KOPT-K1 (cell line): ENCODE measurements at regions not wholly inside any gene's neighbourhood (a gene's known extent, or its start where the extent isn't known, plus 50 kb on each side); places are given as distances from the start of the nearest gene placed in this dataset.

Experiments used
- H3K27ac ChIP-seq: fragments of 200-600 bp; sonication (generic); 2 replicates; pipeline ENCODE4 v1.5.1; 2016; ENCODE audit warnings: antibody characterized with exemption, mild to moderate bottlenecking, low read depth, low read length; ENCODE audit not compliant: poor library complexity, severe bottlenecking
- H3K36me3 ChIP-seq: fragments of 200-600 bp; sonication (generic); 2 replicates; pipeline ENCODE4 v1.5.1; 2017; ENCODE audit warnings: antibody characterized with exemption, mild to moderate bottlenecking, low read length, moderate library complexity; ENCODE audit not compliant: insufficient read depth
- H3K9me3 ChIP-seq: fragments of 200-600 bp; sonication (generic); 2 replicates; pipeline ENCODE4 v1.5.1; 2017; ENCODE audit warnings: antibody characterized with exemption, low read length, mild to moderate bottlenecking; ENCODE audit not compliant: insufficient read depth, poor library complexity, severe bottlenecking

- no peak overlapping the region for H3K27ac ChIP-seq
- no peaks in the 10 kb centered on the region for H3K9me3 ChIP-seq
- H3K36me3 ChIP-seq = no peaks in the 10 kb centered on the region
Measured at GRCh38 chr18:29146068-29146467, 969.1 kb upstream of the CDH2 start.

DNA sequence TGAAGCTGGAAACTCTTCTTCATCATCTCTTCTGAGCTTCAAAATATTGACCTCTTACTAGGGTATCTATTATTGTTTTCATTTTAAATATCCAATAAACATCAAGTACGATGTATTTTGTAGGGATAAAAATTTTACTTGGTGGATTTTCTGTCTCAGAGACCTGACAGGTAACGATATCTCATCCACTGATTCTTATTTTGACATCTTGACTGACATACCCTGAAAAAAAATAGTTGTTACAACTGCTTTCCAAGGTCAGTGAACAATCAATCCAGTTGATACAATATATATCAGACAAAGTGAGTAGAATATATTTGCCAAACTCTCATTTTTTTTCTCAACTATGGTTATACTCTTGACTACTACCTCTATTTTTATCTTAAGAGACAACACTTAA, 963.7 kb upstream of the CDH2 start:
- H3K27ac ChIP-seq = no peak overlapping the region
- H3K36me3 ChIP-seq = no peaks in the 10 kb centered on the region
- H3K9me3 ChIP-seq = no peaks in the 10 kb centered on the region

GRCh38 chr18:29137773-29138495, 961.0 kb upstream of the CDH2 start:
- Histone ChIP-seq H3K9me3 (no peaks in the 10 kb centered on the region), H3K36me3 (no peaks in the 10 kb centered on the region), H3K27ac (no peak overlapping the region)

- H3K27ac ChIP-seq = no peak overlapping the region
- H3K9me3 ChIP-seq = no peaks in the 10 kb centered on the region
- H3K36me3 ChIP-seq = no peaks in the 10 kb centered on the region
Measured at GRCh38 chr18:29123706-29124530, 947.0 kb upstream of the CDH2 start.

DNA sequence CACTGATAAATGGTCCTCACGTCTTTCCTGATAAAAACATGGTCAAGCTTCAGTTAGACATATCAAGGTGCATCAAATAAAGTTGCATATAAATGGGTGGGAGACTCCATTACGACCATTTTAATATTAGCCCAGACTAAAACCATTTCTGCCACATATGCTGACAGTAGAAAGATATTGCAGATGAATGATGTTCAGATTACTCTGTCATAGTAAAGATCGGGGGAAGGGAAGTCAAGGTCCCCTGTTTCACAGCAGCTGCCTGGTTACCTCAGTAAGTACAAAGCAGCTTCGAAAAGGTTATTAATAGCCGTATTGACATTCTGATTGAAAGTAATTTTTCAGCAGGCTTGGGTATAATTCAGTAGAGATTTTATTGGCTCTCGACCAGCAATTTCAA, 927.7 kb upstream of the CDH2 start:
- Histone ChIP-seq H3K9me3 (no peaks in the 10 kb centered on the region), H3K36me3 (no peaks in the 10 kb centered on the region), H3K27ac (no peak overlapping the region)

GRCh38 chr18:29104227-29104626, 927.3 kb upstream of the CDH2 start:
- H3K9me3 ChIP-seq = no peaks in the 10 kb centered on the region
- H3K36me3 ChIP-seq = no peaks in the 10 kb centered on the region
- H3K27ac ChIP-seq = no peak overlapping the region

DNA sequence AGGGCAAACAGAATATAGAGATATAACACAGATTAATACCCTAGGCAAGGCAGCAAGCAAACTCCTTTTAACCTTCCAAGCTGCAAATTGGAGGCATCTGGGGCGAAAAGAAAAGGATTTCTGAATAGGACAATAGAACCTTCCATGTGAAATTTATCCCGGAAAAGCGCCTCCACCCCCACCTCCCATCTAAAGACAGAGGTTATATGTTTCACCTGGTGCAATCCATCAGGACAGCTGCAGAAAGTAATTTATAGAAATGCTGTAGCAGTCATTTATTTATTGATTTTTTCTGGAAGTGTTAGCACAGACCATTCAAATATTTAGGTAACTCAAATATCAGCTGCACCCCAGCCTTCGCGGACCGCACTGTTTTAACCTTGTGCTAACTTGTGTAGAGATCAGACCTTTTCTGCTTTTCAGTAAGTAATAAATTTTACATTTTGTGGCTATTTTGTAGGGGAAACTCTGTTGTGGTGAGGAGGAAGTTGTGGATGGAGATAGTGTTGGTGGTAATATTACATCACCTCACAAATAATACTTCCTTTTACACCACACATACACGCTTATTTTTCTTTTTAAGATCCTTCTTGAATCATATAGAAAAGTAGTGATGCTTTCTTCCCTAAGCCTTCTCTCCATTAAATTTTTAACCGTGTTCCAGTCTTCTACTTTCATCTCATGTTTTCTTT, 919.3 kb upstream of the CDH2 start:
- Histone ChIP-seq H3K27ac (no peak overlapping the region), H3K36me3 (no peaks in the 10 kb centered on the region), H3K9me3 (no peaks in the 10 kb centered on the region)

DNA sequence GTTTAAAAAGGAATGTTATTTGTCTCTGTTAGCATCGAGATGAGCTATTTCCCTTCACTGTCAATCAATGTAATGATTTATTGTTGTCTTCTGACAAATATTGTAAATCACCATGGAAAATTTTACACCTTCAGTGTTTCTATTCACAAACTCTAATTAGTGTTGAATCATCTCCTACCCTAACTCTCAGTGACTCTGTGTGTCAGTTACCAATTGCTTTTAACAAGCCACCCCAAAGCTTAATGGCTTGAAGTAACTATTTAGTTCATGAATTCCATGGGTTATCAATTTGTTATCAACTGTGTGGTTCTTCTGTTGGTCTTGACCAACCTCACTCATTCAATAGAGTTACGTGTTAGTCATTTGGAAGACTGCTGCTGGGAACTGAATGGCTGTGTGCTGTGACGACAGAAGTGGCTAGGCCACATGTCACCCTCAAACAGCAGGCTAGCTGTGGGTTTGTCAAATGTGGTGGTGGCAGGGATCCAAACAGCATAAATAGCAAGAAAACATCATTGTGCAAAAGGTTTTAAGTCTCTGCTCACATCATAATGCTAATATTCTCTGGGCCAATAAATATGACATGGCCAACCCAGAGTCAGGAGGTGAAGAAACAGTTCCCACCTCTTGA, 910.8 kb upstream of the CDH2 start:
- Histone ChIP-seq H3K27ac (no peak overlapping the region), H3K9me3 (no peaks in the 10 kb centered on the region), H3K36me3 (no peaks in the 10 kb centered on the region)

DNA sequence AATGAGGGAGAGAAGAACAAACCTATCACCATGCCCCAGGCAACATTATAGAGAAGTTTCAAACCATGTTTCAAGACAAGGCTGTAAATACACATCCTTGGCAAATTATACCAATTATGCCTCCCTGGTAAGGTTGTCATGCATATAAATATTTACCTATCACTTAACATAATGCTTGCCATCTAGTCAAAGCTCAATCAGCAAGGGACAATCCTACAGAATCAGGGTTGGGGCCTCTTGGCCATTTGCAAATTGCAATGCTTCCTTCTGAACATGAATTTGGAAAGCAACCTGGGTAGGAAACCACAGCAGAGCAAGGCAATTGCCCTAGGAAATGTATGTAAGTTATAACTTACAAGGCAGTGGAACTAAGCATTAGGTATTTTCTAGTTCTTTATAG, 907.2 kb upstream of the CDH2 start:
- Histone ChIP-seq H3K36me3 (no peaks in the 10 kb centered on the region), H3K9me3 (no peaks in the 10 kb centered on the region), H3K27ac (no peak overlapping the region)

- Histone ChIP-seq H3K27ac (no peak overlapping the region), H3K9me3 (no peaks in the 10 kb centered on the region), H3K36me3 (no peaks in the 10 kb centered on the region)
Measured at GRCh38 chr18:29083545-29083944, 906.6 kb upstream of the CDH2 start.

DNA sequence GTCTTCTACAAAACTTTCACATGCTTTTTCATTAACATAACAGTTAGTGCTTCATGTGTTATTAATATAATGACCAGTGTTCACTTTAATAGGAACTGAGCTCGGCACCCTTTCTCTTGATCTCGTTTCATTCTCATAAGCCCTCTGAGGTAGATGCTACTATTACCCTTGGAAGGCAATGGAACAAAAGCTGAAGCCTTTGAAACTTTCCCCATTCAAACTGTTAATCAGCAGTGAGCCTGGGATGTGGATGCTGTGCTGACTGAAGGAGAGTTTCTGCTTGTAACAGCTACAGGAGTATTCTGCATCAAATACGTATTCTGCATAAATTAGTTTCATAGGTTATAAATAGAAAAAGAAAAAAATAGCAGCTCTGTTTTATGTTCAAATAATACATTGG, 904.0 kb upstream of the CDH2 start:
- H3K36me3 ChIP-seq = no peaks in the 10 kb centered on the region
- no peaks in the 10 kb centered on the region for H3K9me3 ChIP-seq
- H3K27ac ChIP-seq = no peak overlapping the region

GRCh38 chr18:29078273-29078672, 901.3 kb upstream of the CDH2 start:
- Histone ChIP-seq H3K9me3 (no peaks in the 10 kb centered on the region), H3K27ac (no peak overlapping the region), H3K36me3 (no peaks in the 10 kb centered on the region)

DNA sequence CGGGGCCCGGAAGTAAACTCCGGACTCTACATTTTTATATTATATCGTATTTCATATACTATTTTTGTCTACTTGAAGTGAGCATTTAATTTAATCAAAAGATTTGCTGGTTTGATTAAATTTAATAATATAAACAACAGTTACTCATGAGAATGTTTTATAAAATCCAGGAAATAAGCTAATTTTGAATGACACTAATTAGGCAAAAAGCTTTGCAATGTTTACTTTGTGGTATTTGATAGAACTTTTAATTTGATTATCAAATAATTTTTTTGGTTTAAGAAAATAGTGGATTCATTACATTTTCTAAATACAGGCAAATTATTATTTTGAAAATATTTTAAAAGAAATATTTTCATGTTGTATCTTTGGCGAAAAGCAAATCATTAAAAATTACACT, 900.4 kb upstream of the CDH2 start:
- Histone ChIP-seq H3K9me3 (no peaks in the 10 kb centered on the region), H3K27ac (no peak overlapping the region), H3K36me3 (no peaks in the 10 kb centered on the region)

DNA sequence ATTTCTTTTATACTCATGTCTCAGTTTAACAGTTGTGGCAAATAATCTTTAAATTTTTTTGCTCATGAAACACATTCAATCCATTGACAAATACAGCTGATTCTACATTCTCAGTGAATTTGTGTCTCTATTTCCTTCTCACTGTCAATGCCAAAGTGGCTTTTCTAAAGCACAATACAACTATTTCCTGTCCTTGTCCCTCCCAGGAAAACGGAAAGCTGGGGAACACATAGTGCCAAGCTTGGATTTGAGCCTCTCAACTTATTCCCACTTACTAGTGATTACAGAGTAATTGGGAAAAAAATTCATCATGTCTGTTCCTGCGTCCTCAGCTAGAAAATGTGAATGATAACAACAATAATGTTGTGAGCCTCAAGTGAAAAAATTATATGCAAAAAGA, 899.7 kb upstream of the CDH2 start:
- no peaks in the 10 kb centered on the region for H3K36me3 ChIP-seq
- no peaks in the 10 kb centered on the region for H3K9me3 ChIP-seq
- no peak overlapping the region for H3K27ac ChIP-seq

- Histone ChIP-seq H3K9me3 (no peaks in the 10 kb centered on the region), H3K27ac (no peak overlapping the region), H3K36me3 (no peaks in the 10 kb centered on the region)
Measured at GRCh38 chr18:29074147-29074546, 897.2 kb upstream of the CDH2 start.
